ENCODE measurements at regions not wholly inside any gene's neighbourhood (a gene's known extent, or its start where the extent isn't known, plus 50 kb on each side); places are given as distances from the start of the nearest gene placed in this dataset.

DNA sequence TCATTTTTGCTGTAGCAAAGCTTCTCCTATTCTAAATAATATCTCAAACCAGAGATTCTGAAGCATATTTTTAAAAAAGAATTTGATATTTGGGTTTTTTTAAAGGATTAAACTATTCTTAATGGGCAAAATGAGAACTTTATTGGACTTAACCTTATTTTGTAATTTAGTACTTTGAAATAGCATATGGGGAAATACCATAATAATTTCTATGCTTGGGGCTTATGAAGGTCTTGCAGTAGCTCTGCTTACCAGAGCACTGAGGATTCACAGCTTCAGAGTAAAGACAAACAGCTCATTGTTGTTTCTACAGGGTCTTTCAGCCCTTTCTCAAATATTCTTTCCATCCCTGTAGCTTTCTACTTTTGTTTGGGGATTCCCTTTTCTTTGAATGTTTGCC is 111.2 kb upstream of the ZNF648 start:
- Histone ChIP-seq H3K4me1 (ENCODE audit: insufficient read depth, low read length) (peaks cover 4% of the 10 kb centered on the region; the same call in 1 of the 2 replicates), H2BK5ac (ENCODE audit: insufficient read length, low read length) (no peak overlapping the region), H2BK120ac (ENCODE audit: low read depth, low read length, poor library complexity, severe bottlenecking) (no peak overlapping the region), H2BK15ac (ENCODE audit: low read depth, low read length) (no peak overlapping the region), H3K56ac (ENCODE audit: insufficient read length, low read depth, low read length) (no peak overlapping the region), H2BK12ac (ENCODE audit: insufficient read length, low read depth, low read length) (no peak overlapping the region), H3K14ac (ENCODE audit: insufficient read depth, low read length) (no peak overlapping the region), H2BK20ac (ENCODE audit: low read depth, low read length, poor library complexity, severe bottlenecking) (no peak overlapping the region), H3T11ph (ENCODE audit: low read length) (no peak overlapping the region), H3K23me2 (ENCODE audit: insufficient read length, low read depth, low read length, poor library complexity, severe bottlenecking) (no peaks in the 10 kb centered on the region), H3K79me2 (ENCODE audit: insufficient read depth, low read length) (no peaks in the 10 kb centered on the region), H4K5ac (ENCODE audit: insufficient read length, low read depth, low read length) (no peak overlapping the region), H4K20me1 (ENCODE audit: control insufficient read depth, insufficient read depth, insufficient read length) (no peaks in the 10 kb centered on the region), H3K4me2 (ENCODE audit: insufficient read depth, insufficient read length, low read length) (no peak overlapping the region), H3K4ac (ENCODE audit: low read depth, low read length) (no peak overlapping the region), H3K18ac (ENCODE audit: insufficient read length, low read depth, low read length) (no peak overlapping the region), H4K8ac (replicated peaks; ENCODE audit: insufficient read length, low read depth, low read length) (no peak overlapping the region), H3K9ac (ENCODE audit: extremely low read depth, insufficient read length, low read length) (no peak overlapping the region), H3K23ac (ENCODE audit: insufficient read length, low read depth, low read length) (no peak overlapping the region), H2AFZ (ENCODE audit: low read length) (no peak overlapping the region), H3K27ac (ENCODE audit: insufficient read length, low read depth, low read length) (no peak overlapping the region), H3K27me3 (ENCODE audit: insufficient read depth, low read length) (no peaks in the 10 kb centered on the region), H4K91ac (ENCODE audit: insufficient read length, low read depth, low read length) (no peak overlapping the region), H2AK5ac (ENCODE audit: insufficient read length, low read length) (no peak overlapping the region), H3K9me3 (ENCODE audit: control insufficient read depth, low read depth, low read length) (no peaks in the 10 kb centered on the region), H3K79me1 (ENCODE audit: insufficient read depth, low read depth, low read length, poor library complexity, severe bottlenecking) (no peaks in the 10 kb centered on the region)
- TF ChIP-seq, protein P1, sequence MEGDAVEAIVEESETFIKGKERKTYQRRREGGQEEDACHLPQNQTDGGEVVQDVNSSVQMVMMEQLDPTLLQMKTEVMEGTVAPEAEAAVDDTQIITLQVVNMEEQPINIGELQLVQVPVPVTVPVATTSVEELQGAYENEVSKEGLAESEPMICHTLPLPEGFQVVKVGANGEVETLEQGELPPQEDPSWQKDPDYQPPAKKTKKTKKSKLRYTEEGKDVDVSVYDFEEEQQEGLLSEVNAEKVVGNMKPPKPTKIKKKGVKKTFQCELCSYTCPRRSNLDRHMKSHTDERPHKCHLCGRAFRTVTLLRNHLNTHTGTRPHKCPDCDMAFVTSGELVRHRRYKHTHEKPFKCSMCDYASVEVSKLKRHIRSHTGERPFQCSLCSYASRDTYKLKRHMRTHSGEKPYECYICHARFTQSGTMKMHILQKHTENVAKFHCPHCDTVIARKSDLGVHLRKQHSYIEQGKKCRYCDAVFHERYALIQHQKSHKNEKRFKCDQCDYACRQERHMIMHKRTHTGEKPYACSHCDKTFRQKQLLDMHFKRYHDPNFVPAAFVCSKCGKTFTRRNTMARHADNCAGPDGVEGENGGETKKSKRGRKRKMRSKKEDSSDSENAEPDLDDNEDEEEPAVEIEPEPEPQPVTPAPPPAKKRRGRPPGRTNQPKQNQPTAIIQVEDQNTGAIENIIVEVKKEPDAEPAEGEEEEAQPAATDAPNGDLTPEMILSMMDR (conservative IDR thresholded peaks at IDR 0.05), result no peak
- no peak overlapping the region for H3K4me3 Mint-ChIP-seq
- H3K27ac Mint-ChIP-seq, result no peak overlapping the region
- DNase-seq, result no peak
- H3K36me3 Mint-ChIP-seq (ENCODE audit: insufficient read depth in 1 of 3, low read depth in 3 of 3), result no peaks in the 10 kb centered on the region
- peaks cover 9 to 10% of the 10 kb centered on the region in 2 experiments for H3K4me1 Mint-ChIP-seq
- H3K27me3 Mint-ChIP-seq (ENCODE audit: low read depth), result no peaks in the 10 kb centered on the region
- no peaks in the 10 kb centered on the region for H3K9me3 Mint-ChIP-seq

All from H9 (cell line).